DMS153 treated with DMSO at 0.1 percent for 48 hours (cell line): ENCODE measurements at regions not wholly inside any gene's neighbourhood (a gene's known extent, or its start where the extent isn't known, plus 50 kb on each side); places are given as distances from the start of the nearest gene placed in this dataset.
"Not testable (repeated sequence)": the region's sequence is repeated elsewhere in the genome, so short reads cannot be mapped to it uniquely, and the experiment has no call there.

Experiments
- DNase-seq: peaks from one replicate; lab custom pipeline; 2025; ENCODE audit not compliant: unreplicated experiment; lab: John Stamatoyannopoulos, UW

GRCh38 chr16:86738322-86738721, 160.0 kb downstream of the FOXL1 start:
- not testable (repeated sequence) for DNase-seq

DNA sequence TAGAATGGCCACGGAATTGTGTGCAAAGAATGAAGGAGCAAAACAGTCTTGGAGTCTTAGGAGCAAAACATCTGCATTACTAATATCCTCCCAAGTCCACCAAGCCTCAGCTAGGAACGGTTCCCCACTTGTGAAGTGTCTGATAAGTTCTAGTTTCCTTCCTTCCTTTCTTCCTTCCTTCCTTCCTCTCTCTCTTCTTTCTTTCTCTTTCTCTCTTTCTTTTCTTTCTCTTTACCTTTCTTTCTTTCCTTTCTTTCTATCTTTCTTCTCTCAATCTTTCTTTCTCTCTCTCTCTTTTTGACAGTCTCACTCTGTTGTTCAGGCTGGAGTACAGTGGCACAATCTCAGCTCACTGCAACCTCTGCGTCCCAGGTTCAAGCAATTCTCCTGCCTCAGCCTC, 160.8 kb downstream of the FOXL1 start:
- no peak for DNase-seq

GRCh38 chr16:86739808-86740207, 161.5 kb downstream of the FOXL1 start:
- no peak for DNase-seq

- DNase-seq, result no peak
These were observed 161.9 kb downstream of the FOXL1 start for GRCh38 chr16:86740298-86740697.

- DNase-seq, result no peak
These were observed 162.8 kb downstream of the FOXL1 start for GRCh38 chr16:86740906-86741799.

GRCh38 chr16:86747761-86748160, 169.4 kb downstream of the FOXL1 start:
- DNase-seq, result no peak

DNA sequence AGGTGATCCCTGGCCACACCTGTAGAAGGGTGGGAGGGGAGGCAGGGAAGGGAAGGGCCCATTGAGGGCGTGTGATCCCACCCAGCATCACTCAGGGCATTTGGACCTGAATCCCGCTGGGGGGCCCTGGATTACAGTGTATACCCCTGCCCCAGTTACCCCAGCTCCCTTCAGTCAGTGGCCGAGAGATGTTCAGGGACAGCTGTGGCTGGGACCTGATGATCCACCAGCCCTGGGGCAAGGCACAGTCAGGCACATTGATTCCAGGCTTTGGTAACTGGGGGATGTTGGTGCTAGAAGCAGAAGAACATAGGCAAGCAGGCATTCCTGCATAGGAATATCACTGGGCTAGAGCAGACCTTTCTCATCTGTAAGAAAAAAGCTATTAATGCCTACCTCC, 170.3 kb downstream of the FOXL1 start:
- no peak for DNase-seq

DNA sequence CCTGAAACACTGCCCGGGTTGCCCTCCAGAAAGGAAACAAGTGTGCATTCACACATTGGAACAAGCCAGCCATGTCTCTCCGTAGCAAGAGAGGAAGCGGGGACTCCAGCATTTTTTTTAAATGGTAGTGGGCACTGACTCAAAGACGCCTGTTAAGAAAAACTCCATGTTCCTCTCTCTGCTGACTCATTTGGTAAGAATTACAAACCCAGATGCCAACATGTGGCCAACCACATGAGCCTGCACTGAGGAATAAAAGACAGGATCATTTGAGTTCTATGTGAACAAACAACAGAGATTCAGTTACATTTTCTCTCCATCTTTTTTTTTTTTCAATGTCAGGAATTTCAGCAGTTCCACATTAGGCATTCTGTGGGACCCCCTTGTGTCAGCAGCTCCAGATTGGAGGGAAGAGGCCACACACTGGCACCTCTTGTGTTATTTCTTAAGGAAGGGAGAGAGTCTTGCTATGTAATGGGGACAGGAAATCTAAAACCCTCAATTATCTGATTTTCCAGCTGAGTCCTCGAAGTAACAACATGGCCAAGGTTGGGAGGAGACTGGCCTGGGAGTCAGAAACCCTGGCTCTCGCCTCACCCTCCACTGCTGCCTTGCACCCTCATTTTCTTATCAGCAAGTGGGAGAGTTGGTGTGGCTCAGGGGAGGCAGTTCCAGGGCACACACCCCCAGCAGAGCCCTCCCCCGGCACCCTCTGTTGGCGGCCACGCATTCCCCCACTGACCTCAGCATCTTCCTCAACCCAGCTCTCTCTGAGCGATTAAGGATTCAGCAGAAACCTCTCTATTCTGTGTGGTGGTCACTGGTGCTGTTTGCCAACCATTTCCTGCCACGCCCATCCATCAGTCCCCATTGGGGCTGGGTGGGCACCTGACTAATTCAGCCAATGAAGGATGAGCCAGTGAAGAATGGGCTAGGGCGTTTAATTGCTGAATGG, 173.0 kb downstream of the FOXL1 start:
- DNase-seq, result no peak

DNA sequence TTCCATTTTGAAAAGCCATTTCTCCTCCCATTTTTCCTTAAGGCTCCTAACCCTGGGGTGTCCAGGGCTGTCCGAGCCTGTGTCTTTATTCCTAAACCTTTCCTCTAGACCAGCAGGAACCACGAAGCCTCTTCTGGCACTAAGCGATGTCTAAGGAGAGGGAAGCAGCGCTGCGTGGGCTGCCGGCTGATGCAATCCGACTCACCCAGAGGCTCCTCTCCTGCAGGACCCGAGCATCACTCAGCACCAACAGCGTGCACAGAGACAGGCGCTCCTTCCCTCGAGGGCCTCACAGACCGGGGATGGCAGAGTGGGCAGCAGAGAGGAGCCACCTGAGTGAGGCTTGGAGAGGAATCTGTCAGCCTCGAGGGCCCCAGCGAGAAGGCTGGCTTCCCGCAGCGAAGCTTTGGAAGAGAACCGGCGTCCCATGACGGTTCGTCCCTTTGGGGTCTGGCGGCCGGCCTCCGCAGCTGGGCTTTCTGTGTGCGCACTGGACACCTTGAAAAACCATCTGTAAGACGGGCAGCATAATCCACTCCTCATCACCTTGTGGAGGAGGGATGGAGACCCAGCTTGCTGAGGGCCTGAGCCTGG, 174.3 kb downstream of the FOXL1 start:
- no peak for DNase-seq

DNA sequence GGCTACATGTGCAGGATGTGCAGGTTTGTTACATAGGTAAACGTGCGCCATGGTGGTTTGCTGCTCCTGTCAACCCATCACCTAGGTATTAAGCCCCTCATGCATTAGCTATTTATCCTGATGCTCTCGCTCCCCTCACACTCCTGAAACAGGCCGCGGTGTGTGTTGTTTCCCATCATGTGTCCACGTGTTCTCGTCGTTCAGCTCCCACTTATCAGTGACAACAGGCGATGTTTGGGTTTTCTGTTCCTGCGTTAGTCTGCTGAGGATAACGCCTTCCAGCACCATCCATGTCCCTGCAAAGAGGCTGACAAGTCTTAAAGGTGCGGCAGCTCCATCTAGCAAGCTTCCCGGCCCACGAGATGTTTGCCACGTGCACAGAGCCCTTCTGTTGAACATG, 175.1 kb downstream of the FOXL1 start:
- DNase-seq, result no peak

- no peak for DNase-seq
These were observed 177.2 kb downstream of the FOXL1 start for GRCh38 chr16:86755571-86756006.

GRCh38 chr16:86756882-86757703, 178.7 kb downstream of the FOXL1 start:
- DNase-seq, result no peak

DNA sequence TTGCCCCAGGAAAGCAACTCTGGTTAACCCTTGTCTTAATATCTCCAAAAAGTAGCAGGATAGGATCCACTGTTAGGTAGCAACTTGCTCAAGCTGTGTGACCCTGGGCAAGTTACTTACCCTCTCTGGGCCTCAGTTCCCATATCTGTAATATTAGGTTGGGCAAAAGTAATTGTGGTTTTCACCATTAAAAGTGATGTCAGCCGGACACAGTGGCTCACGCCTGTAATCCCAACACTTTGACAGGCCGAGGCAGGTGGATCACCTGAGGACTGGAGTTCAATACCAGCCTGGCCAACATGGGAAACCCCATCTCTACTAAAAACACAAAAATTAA, 179.3 kb downstream of the FOXL1 start:
- no peak for DNase-seq

- DNase-seq, result no peak
These were observed 180.6 kb downstream of the FOXL1 start for GRCh38 chr16:86758932-86759331.

DNA sequence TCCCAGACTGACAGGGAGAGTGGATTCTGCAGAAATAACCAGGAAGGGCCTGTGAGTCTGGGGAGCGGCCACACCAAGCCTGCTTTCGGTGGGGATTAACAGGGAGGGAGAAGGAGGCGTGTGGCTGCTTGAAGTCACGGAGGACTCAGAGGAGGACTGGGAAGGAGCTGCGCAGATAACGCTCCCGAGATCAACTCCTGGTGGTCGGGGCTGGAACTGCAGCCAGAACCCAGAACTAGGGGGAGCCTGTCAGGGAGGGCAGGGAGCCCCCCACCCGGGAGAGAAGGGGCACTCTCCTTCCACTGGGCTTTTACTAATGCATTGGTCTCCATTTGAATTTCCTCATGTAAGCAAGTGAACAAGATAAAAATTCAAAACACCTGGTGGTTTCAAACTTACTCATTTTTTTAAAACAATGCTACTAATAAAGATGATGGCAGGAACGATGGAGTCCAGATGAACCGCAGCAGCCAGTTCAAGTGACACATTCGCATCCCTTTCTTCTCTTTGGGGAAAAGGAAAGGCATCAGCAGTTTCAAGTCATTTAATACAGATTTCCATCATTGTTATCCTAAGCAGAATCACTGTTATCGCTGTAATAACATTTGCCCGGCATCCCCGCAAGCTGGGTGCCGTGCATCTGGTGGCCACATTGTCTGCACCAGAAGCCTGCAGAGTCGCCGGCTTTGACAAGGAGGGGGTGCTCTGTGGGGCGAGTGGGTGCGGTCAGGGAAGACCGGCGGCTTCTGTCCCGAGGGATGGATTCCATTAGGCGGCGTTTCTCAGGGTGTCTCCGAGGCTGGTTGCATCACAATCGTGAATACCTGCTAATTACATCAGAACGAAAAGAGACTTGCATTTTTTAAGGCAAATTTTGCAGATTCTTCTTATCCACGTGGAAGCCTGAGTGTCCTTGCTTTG, 183.0 kb downstream of the FOXL1 start:
- DNase-seq, result peak; percentile 3

- no peak for DNase-seq
These were observed 183.7 kb downstream of the FOXL1 start for GRCh38 chr16:86762095-86762494.

GRCh38 chr16:86763819-86764218, 185.5 kb downstream of the FOXL1 start:
- no peak for DNase-seq

DNA sequence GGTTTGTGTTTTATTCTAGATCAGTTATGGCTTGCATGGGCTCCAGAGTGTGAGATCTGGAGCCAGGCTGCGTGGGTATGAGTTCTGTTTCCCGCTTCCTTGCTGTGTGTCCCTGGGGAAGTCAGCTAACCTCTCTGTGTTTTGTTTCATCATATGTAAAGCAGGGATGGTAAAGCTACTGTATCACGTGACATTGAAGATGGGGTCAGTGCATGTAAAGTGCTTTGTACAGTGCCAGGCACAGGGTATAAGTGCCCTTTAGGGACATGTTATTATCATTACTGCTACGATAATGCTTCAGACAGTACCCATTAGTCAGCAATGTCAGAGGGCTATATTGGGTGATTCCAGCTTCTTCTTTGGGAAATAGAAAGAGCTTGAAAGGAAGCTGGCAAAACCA, 186.2 kb downstream of the FOXL1 start:
- no peak for DNase-seq

GRCh38 chr16:86765389-86766026, 187.2 kb downstream of the FOXL1 start:
- DNase-seq, result no peak
